ENCODE measurements at regions not wholly inside any gene's neighbourhood (a gene's known extent, or its start where the extent isn't known, plus 50 kb on each side); places are given as distances from the start of the nearest gene placed in this dataset.

- no peaks in the 10 kb centered on the region for H3F3A ChIP-seq (ENCODE audit: control insufficient read depth, insufficient read depth)
Observed at GRCh38 chr10:30752481-30752881, 122.9 kb upstream of the LYZL2 start.

GRCh38 chr10:30751678-30752331, 122.3 kb upstream of the LYZL2 start:
- Histone ChIP-seq H4K20me1 (ENCODE audit: control insufficient read depth, insufficient read depth, low read depth, low read length) (no peaks in the 10 kb centered on the region), H3K27ac (ENCODE audit: low read depth, low read length) (no peak overlapping the region), H3F3A (ENCODE audit: control insufficient read depth, insufficient read depth) (no peaks in the 10 kb centered on the region), H3K36me3 (ENCODE audit: control insufficient read depth, low read length) (no peaks in the 10 kb centered on the region), H3K9me2 (replicated peaks; ENCODE audit: control insufficient read depth, low read length) (no peaks in the 10 kb centered on the region), H3K79me2 (ENCODE audit: control insufficient read depth, low read length) (no peaks in the 10 kb centered on the region), H3K4me1 (ENCODE audit: control insufficient read depth, low read length) (no peaks in the 10 kb centered on the region), H3K9me3 (ENCODE audit: control insufficient read depth, insufficient read depth, low read length) (no peaks in the 10 kb centered on the region), H3K4me2 (ENCODE audit: low read length) (no peak overlapping the region), H3K27me3 (ENCODE audit: control insufficient read depth, low read length) (peaks cover 9% of the 10 kb centered on the region), H3K4me3 (ENCODE audit: low read length) (no peak overlapping the region)
- peak; percentile 75 for TF ChIP-seq CTCF (IDR thresholded peaks at IDR 0.05; ENCODE audit: low read depth, low read length, poor library complexity, severe bottlenecking)
- TF ChIP-seq EZH2phosphoT487 (IDR thresholded peaks at IDR 0.05; ENCODE audit: borderline replicate concordance, low read length): no peak

More at GRCh38 chr10:30752481-30752881, 122.9 kb upstream of the LYZL2 start:
- TF ChIP-seq EZH2phosphoT487 (IDR thresholded peaks at IDR 0.05; ENCODE audit: borderline replicate concordance, low read length) (no peak), CTCF (IDR thresholded peaks at IDR 0.05; ENCODE audit: low read depth, low read length, poor library complexity, severe bottlenecking) (no peak)
- no peak overlapping the region for H3K4me3 ChIP-seq (ENCODE audit: low read length)
- H3K36me3 ChIP-seq (ENCODE audit: control insufficient read depth, low read length): no peaks in the 10 kb centered on the region
- H4K20me1 ChIP-seq (ENCODE audit: control insufficient read depth, insufficient read depth, low read depth, low read length): no peaks in the 10 kb centered on the region
- H3K79me2 ChIP-seq (ENCODE audit: control insufficient read depth, low read length): no peaks in the 10 kb centered on the region
- H3K4me2 ChIP-seq (ENCODE audit: low read length): no peak overlapping the region
- H3K27ac ChIP-seq (ENCODE audit: low read depth, low read length): no peak overlapping the region
- no peaks in the 10 kb centered on the region for H3K4me1 ChIP-seq (ENCODE audit: control insufficient read depth, low read length)
- H3K9me2 ChIP-seq (replicated peaks; ENCODE audit: control insufficient read depth, low read length): no peaks in the 10 kb centered on the region
- peaks cover 9% of the 10 kb centered on the region for H3K27me3 ChIP-seq (ENCODE audit: control insufficient read depth, low read length)
- H3K9me3 ChIP-seq (ENCODE audit: control insufficient read depth, insufficient read depth, low read length): no peaks in the 10 kb centered on the region

GRCh38 chr10:30750971-30751677, 121.6 kb upstream of the LYZL2 start:
- no peak overlapping the region for H3K4me2 ChIP-seq (ENCODE audit: low read length)
- H3K27ac ChIP-seq (ENCODE audit: low read depth, low read length): no peak overlapping the region

More at GRCh38 chr10:30750971-30751677, 121.6 kb upstream of the LYZL2 start:
- Histone ChIP-seq H3K36me3 (ENCODE audit: control insufficient read depth, low read length) (no peaks in the 10 kb centered on the region), H3K4me3 (ENCODE audit: low read length) (no peak overlapping the region), H4K20me1 (ENCODE audit: control insufficient read depth, insufficient read depth, low read depth, low read length) (no peaks in the 10 kb centered on the region), H3K4me1 (ENCODE audit: control insufficient read depth, low read length) (no peaks in the 10 kb centered on the region), H3K9me2 (replicated peaks; ENCODE audit: control insufficient read depth, low read length) (no peaks in the 10 kb centered on the region), H3K9me3 (ENCODE audit: control insufficient read depth, insufficient read depth, low read length) (no peaks in the 10 kb centered on the region), H3K27me3 (ENCODE audit: control insufficient read depth, low read length) (peaks cover 9% of the 10 kb centered on the region), H3F3A (ENCODE audit: control insufficient read depth, insufficient read depth) (no peaks in the 10 kb centered on the region), H3K79me2 (ENCODE audit: control insufficient read depth, low read length) (no peaks in the 10 kb centered on the region)
- TF ChIP-seq EZH2phosphoT487 (IDR thresholded peaks at IDR 0.05; ENCODE audit: borderline replicate concordance, low read length) (no peak), CTCF (IDR thresholded peaks at IDR 0.05; ENCODE audit: low read depth, low read length, poor library complexity, severe bottlenecking) (no peak)
